ENCODE measurements at regions not wholly inside any gene's neighbourhood (a gene's known extent, or its start where the extent isn't known, plus 50 kb on each side); places are given as distances from the start of the nearest gene placed in this dataset.

GRCh38 chr4:162984621-162985020 is 182.1 kb downstream of the NAF1 start:
- Histone ChIP-seq H3K4me1 (no peaks in the 10 kb centered on the region), H3K36me3 (no peaks in the 10 kb centered on the region), H3K4me3 (no peak overlapping the region), H3K27ac (no peak overlapping the region), H3K9me3 (peaks cover 0 to 12% (median 3%) of the 10 kb centered on the region in 8 donors), H3K27me3 (replicated peaks in 1 of 7) (peaks cover 0 to under 1% (median 0%) of the 10 kb centered on the region in 7 donors)
- intact Hi-C loops (cut with DNase I; ENCODE audit: low total_unique reads) = no loop called here
- no peak for DNase-seq
- WGBS, 5 donors = 79 to 88% (median 85%) methylated on average over 17 to 18 of the region's 18 CpGs
- no peak for TF ChIP-seq POLR2AphosphoS5 (IDR thresholded peaks at IDR 0.05)
- TF ChIP-seq POLR2A (IDR thresholded peaks at IDR 0.05) = no peak
- TF ChIP-seq CTCF (IDR thresholded peaks at IDR 0.05 in 8 of 11, conservative IDR thresholded peaks at IDR 0.05 in 3 of 11) = no peak

DNA sequence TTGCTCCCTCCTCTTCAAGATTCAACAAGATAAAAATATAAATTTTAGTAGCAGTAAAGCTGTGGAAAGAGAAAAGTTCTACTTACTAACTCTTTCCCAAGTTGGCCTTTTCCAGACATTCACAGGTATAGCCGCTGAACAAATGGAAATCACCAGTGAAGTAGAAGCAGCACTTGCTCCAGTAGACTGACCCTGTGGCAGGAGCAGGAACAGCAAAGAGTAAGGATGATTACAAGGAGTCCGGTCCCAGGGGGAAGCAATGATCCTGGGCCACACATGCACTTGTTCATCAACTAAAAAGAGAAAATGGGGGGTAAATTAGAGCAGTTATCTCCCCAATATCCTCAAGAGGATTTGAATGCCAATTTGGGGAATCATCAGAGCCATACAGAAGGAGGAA is 184.9 kb downstream of the NAF1 start:
- TF ChIP-seq POLR2AphosphoS5 (IDR thresholded peaks at IDR 0.05) = no peak
- no peak for TF ChIP-seq CTCF (IDR thresholded peaks at IDR 0.05 in 8 of 11, conservative IDR thresholded peaks at IDR 0.05 in 3 of 11)
- no peak for TF ChIP-seq POLR2A (IDR thresholded peaks at IDR 0.05)
- WGBS, 5 donors = 72 to 89% (median 85%) methylated on average over 2 of the region's 2 CpGs

GRCh38 chr4:162978398-162978797 is 188.3 kb downstream of the NAF1 start:
- TF ChIP-seq CTCF (IDR thresholded peaks at IDR 0.05 in 8 of 11, conservative IDR thresholded peaks at IDR 0.05 in 3 of 11) (no peak), POLR2A (IDR thresholded peaks at IDR 0.05) (no peak), POLR2AphosphoS5 (IDR thresholded peaks at IDR 0.05) (no peak)
- Histone ChIP-seq H3K9me3 (peaks cover 0 to 9% (median 3%) of the 10 kb centered on the region in 8 donors), H3K27ac (no peak overlapping the region), H3K4me3 (no peak overlapping the region), H3K27me3 (replicated peaks in 1 of 7) (no peaks in the 10 kb centered on the region), H3K36me3 (no peaks in the 10 kb centered on the region), H3K4me1 (no peaks in the 10 kb centered on the region)
- WGBS, 5 donors = 76 to 94% (median 81%) methylated on average over 2 of the region's 2 CpGs
- no peak for DNase-seq
- intact Hi-C loops (cut with DNase I; ENCODE audit: low total_unique reads) = no loop called here

More for the DNA sequence above, 184.9 kb downstream of the NAF1 start:
- Histone ChIP-seq H3K4me3 (no peak overlapping the region), H3K27me3 (replicated peaks in 1 of 7) (no peaks in the 10 kb centered on the region), H3K4me1 (no peaks in the 10 kb centered on the region), H3K36me3 (no peaks in the 10 kb centered on the region), H3K9me3 (peaks cover 0 to 12% (median 3%) of the 10 kb centered on the region in 8 donors), H3K27ac (no peak overlapping the region)
- no peak for DNase-seq
- intact Hi-C loops (cut with DNase I; ENCODE audit: low total_unique reads) = no loop called here

GRCh38 chr4:162977788-162978187 is 188.9 kb downstream of the NAF1 start:
- Histone ChIP-seq H3K36me3 (no peaks in the 10 kb centered on the region), H3K27ac (no peak overlapping the region), H3K27me3 (replicated peaks in 1 of 7) (no peaks in the 10 kb centered on the region), H3K4me1 (no peaks in the 10 kb centered on the region), H3K4me3 (no peak overlapping the region), H3K9me3 (peaks cover 0 to 6% (median under 1%) of the 10 kb centered on the region in 8 donors)
- 46 to 72% (median 52%) methylated on average over 2 of the region's 2 CpGs for WGBS, 5 donors
- DNase-seq = no peak
- TF ChIP-seq CTCF (IDR thresholded peaks at IDR 0.05 in 8 of 11, conservative IDR thresholded peaks at IDR 0.05 in 3 of 11) (no peak), POLR2AphosphoS5 (IDR thresholded peaks at IDR 0.05) (no peak), POLR2A (IDR thresholded peaks at IDR 0.05) (no peak)
- intact Hi-C loops (cut with DNase I; ENCODE audit: low total_unique reads) = no loop called here

Data from spleen (tissue), 11 donors.